HL-60 (cell line): ENCODE measurements at regions not wholly inside any gene's neighbourhood (a gene's known extent, or its start where the extent isn't known, plus 50 kb on each side); places are given as distances from the start of the nearest gene placed in this dataset.

ENCODE experiments used
- DNase-seq, 2 experiments: peaks; one replicate each; pipeline ENCODE4 v3.0.0-alpha.2; 2010 to 2020; ENCODE audit warnings: low read depth in 1 of 2, low spot score in 1 of 2
- H3K27ac ChIP-seq: fragments of 250-450 bp; sonication (Bioruptor Pico); replicated peaks from 2 replicates; pipeline ENCODE4 v1.5.1; 2020; ENCODE audit warnings: mild to moderate bottlenecking, moderate library complexity
- H3K27me3 ChIP-seq: fragments of 250-450 bp; sonication (Bioruptor Pico); 2 replicates; pipeline ENCODE4 v1.5.1; 2021; ENCODE audit warnings: mild to moderate bottlenecking, moderate library complexity; ENCODE audit not compliant: insufficient read depth, poor library complexity, severe bottlenecking
- H3K4me3 ChIP-seq: replicated peaks from 2 replicates; pipeline ENCODE4 v1.5.1; 2011; ENCODE audit warnings: mild to moderate bottlenecking, control low read depth, low read length; ENCODE audit not compliant: insufficient read depth
- CTCF ChIP-seq: IDR thresholded peaks from one replicate; pipeline ENCODE4 v1.5.1; 2011; ENCODE audit warnings: low read length, control low read depth, inconsistent platforms; ENCODE audit not compliant: insufficient read depth
- GABPA ChIP-seq: IDR thresholded peaks from 2 replicates; pipeline ENCODE4 v1.6.1; 2012; ENCODE audit warnings: low read depth
- POLR2AphosphoS5 ChIP-seq: IDR thresholded peaks from 2 replicates; pipeline ENCODE4 v1.6.1; 2012; ENCODE audit warnings: low read depth
- REST ChIP-seq: IDR thresholded peaks from 2 replicates; pipeline ENCODE4 v1.6.1; 2012; ENCODE audit warnings: low read depth; ENCODE audit not compliant: insufficient replicate concordance
- SPI1 ChIP-seq: IDR thresholded peaks from 2 replicates; pipeline ENCODE4 v1.6.1; 2012; ENCODE audit warnings: low read depth, mild to moderate bottlenecking, borderline replicate concordance

- H3K4me3 ChIP-seq = no peak overlapping the region
- no peak overlapping the region for H3K27ac ChIP-seq
- TF ChIP-seq REST (no peak), SPI1 (no peak), POLR2AphosphoS5 (no peak), CTCF (no peak), GABPA (no peak)
- peaks cover under 1% of the 10 kb centered on the region for H3K27me3 ChIP-seq
- no peak for DNase-seq
Measured at GRCh38 chr13:47611664-47612288, 389.3 kb downstream of the SUCLA2 start.

DNA sequence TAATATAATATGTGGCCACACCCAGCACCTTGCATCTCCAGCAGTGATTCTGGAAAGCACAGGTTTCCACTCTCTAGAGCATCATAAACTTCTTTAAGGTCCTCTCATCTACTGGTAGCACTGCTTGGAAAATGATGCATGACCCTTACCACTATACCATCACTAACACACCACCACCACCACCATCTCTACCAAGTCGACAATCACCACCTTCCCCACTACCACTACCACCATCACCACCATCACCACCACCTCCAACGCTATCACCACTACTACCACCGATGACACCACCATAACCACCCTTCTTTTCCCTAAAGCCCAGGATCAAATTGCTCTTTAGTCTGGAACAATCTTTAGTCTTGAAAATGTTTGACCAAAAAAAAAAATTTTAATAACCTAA, 390.4 kb downstream of the SUCLA2 start:
- DNase-seq = no peak
- no peak overlapping the region for H3K4me3 ChIP-seq
- no peak overlapping the region for H3K27ac ChIP-seq
- TF ChIP-seq REST (no peak), GABPA (no peak), SPI1 (no peak), POLR2AphosphoS5 (no peak), CTCF (no peak)
- no peaks in the 10 kb centered on the region for H3K27me3 ChIP-seq

DNA sequence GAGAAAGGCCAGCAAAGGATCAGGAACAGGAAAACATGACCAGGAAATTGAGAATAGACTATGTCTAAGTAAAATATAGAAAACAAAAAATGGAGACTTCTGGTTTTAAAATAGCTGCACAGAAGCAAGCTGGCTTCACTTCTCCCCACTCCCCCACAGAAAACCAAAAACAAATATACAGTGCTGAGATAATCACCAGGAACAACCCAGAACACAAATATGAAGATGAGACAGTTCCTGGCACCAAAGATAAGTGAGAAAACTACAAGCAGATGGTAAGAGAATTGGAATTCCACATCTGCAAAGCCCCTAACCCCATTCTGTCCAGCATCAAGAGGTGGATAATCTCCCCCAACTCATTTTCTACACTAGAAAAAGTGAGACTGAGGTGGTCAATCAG, 397.7 kb downstream of the SUCLA2 start:
- Histone ChIP-seq H3K27ac (no peak overlapping the region), H3K4me3 (no peak overlapping the region), H3K27me3 (no peaks in the 10 kb centered on the region)
- DNase-seq = no peak
- no peak for TF ChIP-seq POLR2AphosphoS5
- TF ChIP-seq CTCF = no peak
- TF ChIP-seq SPI1 = no peak
- no peak for TF ChIP-seq GABPA
- TF ChIP-seq REST = no peak
